ENCODE measurements at regions not wholly inside any gene's neighbourhood (a gene's known extent, or its start where the extent isn't known, plus 50 kb on each side); places are given as distances from the start of the nearest gene placed in this dataset.

- TF ChIP-seq CTCF (IDR thresholded peaks at IDR 0.05; ENCODE audit: low read depth, low read length, missing control alignments), result no peak
- in situ Hi-C loops (cut with HindIII; ENCODE audit: low pct_ligation_motif_present, low sequenced_read_pairs), result no loop called here
- H3K4me3 ChIP-seq (ENCODE audit: low read depth, low read length), result no peak overlapping the region
- H3K36me3 ChIP-seq (replicated peaks), result no peaks in the 10 kb centered on the region
- H3K27me3 ChIP-seq (replicated peaks), result no peaks in the 10 kb centered on the region
- no peak for DNase-seq
- no peak overlapping the region for H3K27ac ChIP-seq
Observed at GRCh38 chr5:21672911-21673310, 1180.2 kb downstream of the CDH12 start.

DNA sequence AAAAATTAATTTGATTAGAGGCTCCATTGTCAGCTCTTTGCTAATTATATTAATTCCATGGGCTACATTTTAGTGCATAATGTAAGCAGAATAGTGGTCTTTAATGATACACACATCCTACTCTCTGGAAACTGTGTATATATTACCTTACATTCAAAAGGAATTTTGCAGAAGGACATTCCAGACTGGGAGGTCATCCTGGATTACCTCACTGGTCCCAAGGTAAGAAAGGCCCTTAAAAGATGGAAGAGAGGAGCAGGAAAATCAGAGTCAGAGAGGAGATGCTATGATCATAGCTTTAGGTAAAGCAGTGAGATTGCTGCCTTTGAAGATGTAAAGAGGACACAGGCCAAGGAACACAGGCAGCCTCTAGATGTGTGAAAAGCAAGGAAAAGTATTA, 1180.8 kb downstream of the CDH12 start:
- TF ChIP-seq CTCF (IDR thresholded peaks at IDR 0.05; ENCODE audit: low read depth, low read length, missing control alignments), result no peak
- H3K36me3 ChIP-seq (replicated peaks), result no peaks in the 10 kb centered on the region
- no peak overlapping the region for H3K4me3 ChIP-seq (ENCODE audit: low read depth, low read length)
- in situ Hi-C loops (cut with HindIII; ENCODE audit: low pct_ligation_motif_present, low sequenced_read_pairs), result no loop called here
- no peak overlapping the region for H3K27ac ChIP-seq
- no peak for DNase-seq
- no peaks in the 10 kb centered on the region for H3K27me3 ChIP-seq (replicated peaks)

DNA sequence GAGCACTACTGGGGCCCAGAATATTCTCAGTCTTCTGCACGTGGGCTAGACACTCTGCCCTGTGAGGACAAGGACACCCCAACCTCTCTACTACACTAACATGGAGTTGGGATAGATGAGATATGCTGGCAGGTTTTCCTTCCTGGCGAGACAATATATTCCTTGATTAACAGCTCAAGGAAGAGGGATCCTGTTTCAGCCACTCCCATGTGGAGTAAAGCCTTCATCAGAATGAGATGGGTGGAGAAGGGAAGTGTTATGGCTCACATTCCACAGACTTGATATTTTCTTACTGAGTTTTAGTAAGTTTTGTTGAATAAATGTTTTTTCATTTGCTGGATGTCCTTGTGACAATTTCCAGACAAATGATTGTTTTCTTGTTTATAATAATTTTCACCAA, 1187.6 kb downstream of the CDH12 start:
- Histone ChIP-seq H3K27ac (no peak overlapping the region), H3K4me3 (ENCODE audit: low read depth, low read length) (no peak overlapping the region), H3K36me3 (replicated peaks) (no peaks in the 10 kb centered on the region), H3K27me3 (replicated peaks) (no peaks in the 10 kb centered on the region)
- no peak for DNase-seq
- in situ Hi-C loops (cut with HindIII; ENCODE audit: low pct_ligation_motif_present, low sequenced_read_pairs), result no loop called here
- no peak for TF ChIP-seq CTCF (IDR thresholded peaks at IDR 0.05; ENCODE audit: low read depth, low read length, missing control alignments)

DNA sequence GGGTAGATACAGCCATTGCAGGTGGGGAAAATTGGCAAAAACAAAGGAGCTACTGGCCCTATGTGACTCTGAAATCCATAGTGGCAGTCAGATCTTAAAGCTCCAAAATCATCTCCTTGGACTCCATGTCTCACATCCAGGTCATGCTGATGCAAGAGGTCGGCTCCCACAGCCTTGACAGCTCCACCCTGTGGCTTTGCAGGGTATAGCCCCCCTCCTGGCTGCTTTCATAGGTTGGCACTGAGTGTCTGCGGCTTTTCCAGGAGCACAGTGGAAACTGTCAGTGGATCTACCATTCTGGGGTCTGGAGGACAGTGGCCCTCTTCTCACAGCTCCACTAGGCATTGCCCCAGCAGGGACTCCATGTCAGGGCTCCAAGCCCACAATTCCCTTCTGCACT, 1190.1 kb downstream of the CDH12 start:
- peak; percentile 9 for TF ChIP-seq CTCF (IDR thresholded peaks at IDR 0.05; ENCODE audit: low read depth, low read length, missing control alignments)
- DNase-seq, result no peak
- Histone ChIP-seq H3K27me3 (replicated peaks) (no peaks in the 10 kb centered on the region), H3K36me3 (replicated peaks) (no peaks in the 10 kb centered on the region), H3K27ac (no peak overlapping the region), H3K4me3 (ENCODE audit: low read depth, low read length) (no peak overlapping the region)
- in situ Hi-C loops (cut with HindIII; ENCODE audit: low pct_ligation_motif_present, low sequenced_read_pairs), result no loop called here

GRCh38 chr5:21661184-21661583, 1192.0 kb downstream of the CDH12 start:
- DNase-seq, result no peak
- in situ Hi-C loops (cut with HindIII; ENCODE audit: low pct_ligation_motif_present, low sequenced_read_pairs), result no loop called here
- Histone ChIP-seq H3K36me3 (replicated peaks) (no peaks in the 10 kb centered on the region), H3K27ac (no peak overlapping the region), H3K27me3 (replicated peaks) (no peaks in the 10 kb centered on the region), H3K4me3 (ENCODE audit: low read depth, low read length) (no peak overlapping the region)
- no peak for TF ChIP-seq CTCF (IDR thresholded peaks at IDR 0.05; ENCODE audit: low read depth, low read length, missing control alignments)

DNA sequence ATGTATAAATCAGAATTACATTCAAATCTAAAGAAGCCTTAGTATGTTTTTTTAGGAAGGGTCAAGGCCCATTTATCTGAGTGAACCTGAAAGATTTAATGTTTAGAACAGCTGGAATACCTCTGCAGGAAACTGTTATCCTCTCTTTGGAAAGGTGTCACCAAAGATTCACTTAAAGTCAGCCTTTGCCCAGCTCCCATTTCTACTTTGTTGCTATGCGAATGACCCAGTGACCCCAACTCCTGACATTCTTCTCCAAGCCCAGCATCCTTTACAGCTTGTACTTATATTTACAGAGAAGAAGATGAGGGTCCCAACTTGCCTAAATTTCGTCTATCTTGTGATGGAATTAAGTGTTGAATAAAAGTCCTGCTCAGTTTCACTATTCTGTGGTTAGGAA, 1198.6 kb downstream of the CDH12 start:
- Histone ChIP-seq H3K36me3 (replicated peaks) (no peaks in the 10 kb centered on the region), H3K27me3 (replicated peaks) (no peaks in the 10 kb centered on the region), H3K4me3 (ENCODE audit: low read depth, low read length) (no peak overlapping the region), H3K27ac (no peak overlapping the region)
- no peak for DNase-seq
- in situ Hi-C loops (cut with HindIII; ENCODE audit: low pct_ligation_motif_present, low sequenced_read_pairs), result no loop called here
- no peak for TF ChIP-seq CTCF (IDR thresholded peaks at IDR 0.05; ENCODE audit: low read depth, low read length, missing control alignments)
